Natural killer cell treated with Interleukin-12 subunit alpha and Interleukin-12 subunit beta and Interleukin-15 and Interleukin-18, amount 100 ng/mL, for 72 hours (primary cell): ENCODE measurements at regions not wholly inside any gene's neighbourhood (a gene's known extent, or its start where the extent isn't known, plus 50 kb on each side); places are given as distances from the start of the nearest gene placed in this dataset.

Experiments
- ATAC-seq, 2 donors: fragments of 150-1000 bp; cut with Tn5 transposase in 1 of 2; sonication (Bioruptor Pico), chemical (Tn5 transposase) in 1 of 2; 2 replicates each; pipeline ENCODE4 v1.10.0; 2021
- DNase-seq: peaks from one replicate; pipeline ENCODE4 v3.0.0; 2022; ENCODE audit warnings: low spot score
- H3K27ac Mint-ChIP-seq, 2 donors: 1 replicate in 1 of 2; 2 replicates in 1 of 2; pipeline ENCODE4 v1.8.0; 2022; ENCODE audit warnings: mixed read lengths in 2 of 2, mild to moderate bottlenecking in 1 of 2, moderate library complexity in 1 of 2
- H3K27me3 Mint-ChIP-seq, 2 donors: 1 replicate in 1 of 2; 2 replicates in 1 of 2; pipeline ENCODE4 v1.8.0; 2022; ENCODE audit warnings: mixed read lengths in 2 of 2
- H3K36me3 Mint-ChIP-seq: one replicate; pipeline ENCODE4 v1.8.0; 2022; ENCODE audit warnings: mixed read lengths
- H3K4me1 Mint-ChIP-seq, 2 donors: 1 replicate in 1 of 2; 2 replicates in 1 of 2; pipeline ENCODE4 v1.8.0; 2022; ENCODE audit warnings: low read depth in 2 of 2, mixed read lengths in 2 of 2, mild to moderate bottlenecking in 1 of 2
- H3K4me3 Mint-ChIP-seq: one replicate; pipeline ENCODE4 v1.8.0; 2022; ENCODE audit warnings: mixed read lengths
- H3K9me3 Mint-ChIP-seq: 2 replicates; pipeline ENCODE4 v1.8.0; 2022; ENCODE audit warnings: mixed read lengths

DNA sequence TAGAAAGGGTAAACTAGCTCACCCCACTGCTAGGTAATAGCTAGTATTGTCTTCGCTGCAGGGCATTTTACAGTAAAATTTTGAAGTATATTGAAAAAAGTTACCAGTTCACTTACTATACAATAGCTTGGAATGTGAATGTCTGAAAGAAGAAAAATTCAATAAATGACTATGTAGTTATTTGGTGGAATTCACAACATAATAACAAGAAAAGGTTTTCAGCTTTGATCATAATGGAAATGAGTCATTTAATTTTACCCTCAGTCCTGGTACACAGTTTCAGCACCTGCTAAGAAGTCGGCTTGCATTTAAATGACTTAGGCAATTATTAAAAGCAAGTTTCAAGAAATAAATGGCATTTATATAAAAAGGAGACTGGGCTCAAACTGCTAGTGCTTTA lies 90.4 kb downstream of the NUP35 start:
- H3K27ac Mint-ChIP-seq, result no peak overlapping the region

DNA sequence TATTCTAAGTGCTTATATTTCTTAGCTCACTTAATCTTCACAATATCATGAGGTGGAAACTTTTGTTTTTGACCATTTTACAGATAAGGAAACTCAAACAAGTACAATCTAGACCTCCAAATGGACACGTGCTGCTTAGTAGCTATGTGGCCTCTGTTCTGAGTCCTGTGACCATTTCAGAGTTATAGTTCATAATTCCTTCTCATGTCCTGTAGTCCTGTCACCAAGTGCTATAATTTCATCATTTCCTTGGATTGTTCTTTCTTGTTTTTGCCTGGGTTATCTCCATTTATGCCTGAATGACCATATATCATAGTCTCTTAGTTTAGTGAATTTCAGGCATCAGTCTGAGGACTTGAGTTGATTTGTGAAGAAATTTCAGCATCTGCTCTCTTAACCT lies 91.7 kb downstream of the NUP35 start:
- Mint-ChIP-seq H3K27me3 (no peaks in the 10 kb centered on the region), H3K4me3 (no peak overlapping the region), H3K36me3 (no peaks in the 10 kb centered on the region), H3K9me3 (no peaks in the 10 kb centered on the region), H3K27ac (no peak overlapping the region), H3K4me1 (no peaks in the 10 kb centered on the region)
- ATAC-seq, result no peak
- DNase-seq, result no peak

More for the DNA sequence above, 90.4 kb downstream of the NUP35 start:
- Mint-ChIP-seq H3K4me3 (no peak overlapping the region), H3K9me3 (no peaks in the 10 kb centered on the region), H3K4me1 (no peaks in the 10 kb centered on the region), H3K27me3 (no peaks in the 10 kb centered on the region), H3K36me3 (no peaks in the 10 kb centered on the region)
- peak in 1 of 2 donors; percentile 41 for ATAC-seq
- DNase-seq, result no peak

DNA sequence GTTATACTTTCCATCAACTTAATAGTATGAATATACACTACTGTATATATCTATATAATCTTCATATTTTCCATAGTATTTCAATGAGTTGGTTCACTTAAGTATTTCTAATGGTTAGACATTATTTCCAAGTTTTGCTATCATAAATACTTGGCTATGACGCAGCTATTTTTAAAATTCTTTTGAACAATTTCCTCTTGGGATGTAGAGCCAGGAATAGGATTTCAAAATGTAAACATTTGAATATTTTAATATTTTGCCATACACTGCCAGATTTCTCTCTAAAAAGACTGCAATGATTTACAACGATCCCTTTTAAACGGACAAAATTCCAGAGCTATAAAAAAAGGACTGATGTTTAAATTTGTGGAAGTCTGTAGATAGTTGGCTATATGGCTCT lies 95.6 kb downstream of the NUP35 start:
- H3K27me3 Mint-ChIP-seq, result no peaks in the 10 kb centered on the region
- DNase-seq (no peak), ATAC-seq (no peak)
- H3K9me3 Mint-ChIP-seq, result no peaks in the 10 kb centered on the region
- no peak overlapping the region for H3K4me3 Mint-ChIP-seq
- H3K4me1 Mint-ChIP-seq, result no peaks in the 10 kb centered on the region
- H3K27ac Mint-ChIP-seq, result no peak overlapping the region
- no peaks in the 10 kb centered on the region for H3K36me3 Mint-ChIP-seq

DNA sequence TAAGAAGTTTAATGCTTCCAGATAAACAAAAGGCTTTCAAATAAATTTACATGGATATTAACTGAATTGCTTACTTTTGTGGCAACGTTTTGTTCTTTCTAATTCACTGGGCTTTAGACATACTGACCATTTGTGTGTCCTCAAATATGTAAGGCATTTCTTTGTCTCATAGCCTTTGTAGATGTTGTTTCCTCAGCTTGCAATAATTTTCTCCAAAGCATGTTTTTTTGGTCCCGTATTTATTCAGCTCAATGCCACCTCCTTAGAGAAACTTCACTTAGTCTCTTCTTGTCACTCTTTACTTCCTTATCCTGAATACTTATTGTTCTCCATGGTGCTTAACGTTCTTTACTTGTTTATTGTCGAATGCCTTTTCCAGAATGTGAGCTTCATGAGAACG lies 98.5 kb downstream of the NUP35 start:
- DNase-seq (no peak), ATAC-seq (no peak)
- Mint-ChIP-seq H3K27me3 (no peaks in the 10 kb centered on the region), H3K27ac (no peak overlapping the region), H3K36me3 (peaks cover 4% of the 10 kb centered on the region), H3K9me3 (peaks cover 4% of the 10 kb centered on the region), H3K4me3 (no peak overlapping the region), H3K4me1 (no peaks in the 10 kb centered on the region)

DNA sequence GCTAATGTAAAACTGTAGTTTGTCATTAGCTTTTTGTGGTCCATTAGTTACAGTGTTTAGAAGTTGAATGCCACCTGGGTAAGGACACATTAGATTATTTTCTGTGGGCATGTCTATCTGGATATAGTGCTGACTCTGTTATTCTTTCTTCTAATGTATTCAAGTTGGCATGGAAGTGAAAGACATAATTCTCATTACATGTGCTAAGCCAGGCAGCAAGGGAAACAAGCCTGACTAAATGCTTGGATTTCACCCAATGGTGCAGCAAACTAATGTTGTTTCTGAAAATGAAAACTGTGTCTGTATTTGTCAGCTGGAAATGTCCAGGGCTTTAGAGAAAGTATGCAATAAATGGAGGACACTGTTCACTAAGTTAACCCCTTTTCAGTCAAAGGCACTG lies 100.7 kb downstream of the NUP35 start:
- DNase-seq (no peak), ATAC-seq (no peak)
- Mint-ChIP-seq H3K4me1 (no peaks in the 10 kb centered on the region), H3K27ac (no peak overlapping the region), H3K27me3 (no peaks in the 10 kb centered on the region), H3K36me3 (peaks cover 4% of the 10 kb centered on the region), H3K9me3 (peaks cover 4% of the 10 kb centered on the region), H3K4me3 (no peak overlapping the region)

DNA sequence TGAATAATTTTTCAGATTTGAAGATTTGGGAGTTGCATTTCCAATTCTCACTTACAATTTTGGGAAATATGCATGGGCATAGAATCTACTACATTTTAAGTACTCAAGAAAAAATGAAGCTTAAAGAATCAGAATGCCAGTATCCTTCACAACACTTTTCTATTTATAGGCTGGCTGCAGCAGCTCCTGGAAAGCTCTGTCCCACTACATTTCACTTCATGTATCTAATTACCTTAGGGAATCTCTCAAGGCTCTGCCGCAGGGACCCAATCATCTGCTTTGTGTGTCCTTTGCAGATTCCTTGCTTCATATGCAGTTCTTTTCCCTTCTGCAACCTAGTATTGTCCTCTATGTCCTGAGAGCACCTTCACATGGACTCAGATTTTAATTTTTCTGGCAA lies 102.9 kb downstream of the NUP35 start:
- ATAC-seq (no peak), DNase-seq (no peak)
- Mint-ChIP-seq H3K4me1 (no peaks in the 10 kb centered on the region), H3K27ac (no peak overlapping the region), H3K9me3 (peaks cover 4% of the 10 kb centered on the region), H3K4me3 (no peak overlapping the region), H3K36me3 (peaks cover 4% of the 10 kb centered on the region), H3K27me3 (no peaks in the 10 kb centered on the region)

DNA sequence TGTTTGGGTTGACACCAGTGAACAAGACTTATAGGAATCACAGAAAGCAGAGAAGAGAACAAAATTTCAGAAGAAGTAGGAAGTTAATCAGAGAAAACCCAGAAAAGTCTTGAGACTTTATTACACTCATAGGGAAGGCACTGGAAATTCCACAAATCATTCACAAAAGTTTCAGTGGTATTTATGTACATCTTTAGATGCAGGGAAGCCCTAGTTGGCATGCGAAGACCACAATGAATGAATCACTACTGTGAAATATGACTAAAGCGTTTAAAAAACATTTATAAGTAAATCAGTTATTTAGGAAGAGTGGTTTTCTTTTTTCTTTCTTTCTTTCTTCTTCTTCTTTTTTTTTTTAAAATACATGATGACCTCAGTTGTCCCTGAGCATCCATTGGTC lies 105.1 kb downstream of the NUP35 start:
- H3K36me3 Mint-ChIP-seq, result peaks cover 4% of the 10 kb centered on the region

DNA sequence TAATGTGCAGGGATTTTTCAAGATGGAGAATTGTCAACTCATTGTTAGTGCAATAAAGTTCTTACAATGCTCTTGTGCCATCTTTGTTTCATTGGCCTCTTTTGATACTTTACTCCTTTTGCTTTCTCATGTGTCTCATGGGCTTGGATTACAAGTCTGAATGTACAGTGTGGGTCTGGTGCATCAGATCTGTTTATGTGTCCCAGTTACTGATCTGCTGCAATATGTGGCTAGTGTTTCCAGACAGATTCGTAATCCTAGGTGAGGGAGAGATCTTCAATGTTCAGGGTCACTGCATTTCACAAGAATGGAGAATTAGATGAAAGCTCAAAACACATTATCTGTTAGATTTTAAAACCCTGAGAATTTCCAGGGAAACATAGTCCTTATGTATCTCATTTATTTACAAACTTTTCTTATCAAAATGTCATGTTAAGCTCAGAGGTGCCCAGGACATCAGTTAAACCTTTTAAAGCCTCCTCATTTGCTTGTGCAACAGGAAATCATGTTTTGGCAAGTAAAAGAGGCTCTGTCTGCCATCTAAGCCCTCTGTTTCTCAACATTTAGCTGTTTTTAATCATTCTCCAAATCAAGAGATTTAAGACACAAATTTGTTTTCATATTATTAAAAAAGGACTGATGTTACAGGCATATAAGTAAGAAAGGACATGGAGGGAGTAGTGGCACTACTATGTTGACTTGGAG lies 108.1 kb downstream of the NUP35 start:
- Mint-ChIP-seq H3K27me3 (no peaks in the 10 kb centered on the region), H3K4me3 (no peak overlapping the region), H3K9me3 (no peaks in the 10 kb centered on the region), H3K4me1 (no peaks in the 10 kb centered on the region), H3K36me3 (no peaks in the 10 kb centered on the region), H3K27ac (no peak overlapping the region)
- DNase-seq (no peak), ATAC-seq (no peak)

More for the DNA sequence above, 105.1 kb downstream of the NUP35 start:
- ATAC-seq (no peak), DNase-seq (no peak)
- Mint-ChIP-seq H3K27ac (no peak overlapping the region), H3K9me3 (peaks cover 4% of the 10 kb centered on the region), H3K27me3 (no peaks in the 10 kb centered on the region), H3K4me3 (no peak overlapping the region), H3K4me1 (no peaks in the 10 kb centered on the region)

DNA sequence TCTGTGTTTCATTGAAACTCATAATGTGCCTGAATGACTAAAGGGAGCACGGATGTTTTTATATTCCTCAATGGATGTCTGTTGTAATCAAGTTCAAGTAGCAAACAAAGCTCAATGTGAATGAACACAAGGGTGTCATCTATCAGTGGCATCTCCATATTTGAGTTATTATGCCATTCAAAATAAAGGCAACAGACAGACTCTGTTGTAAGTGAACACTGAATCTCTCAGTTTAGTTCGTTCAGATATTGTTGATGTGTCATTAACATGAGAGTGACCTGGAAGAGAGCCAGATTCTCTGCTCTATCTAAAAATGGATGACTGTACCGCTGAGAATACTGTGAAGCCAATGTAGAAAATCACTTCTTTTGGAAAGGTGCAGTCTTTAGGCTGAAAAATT lies 118.7 kb downstream of the NUP35 start:
- H3K9me3 Mint-ChIP-seq, result no peaks in the 10 kb centered on the region
- DNase-seq (no peak), ATAC-seq (no peak)
- H3K4me1 Mint-ChIP-seq, result no peaks in the 10 kb centered on the region
- no peaks in the 10 kb centered on the region for H3K27me3 Mint-ChIP-seq
- H3K36me3 Mint-ChIP-seq, result no peaks in the 10 kb centered on the region
- H3K27ac Mint-ChIP-seq, result no peak overlapping the region
- H3K4me3 Mint-ChIP-seq, result no peak overlapping the region

DNA sequence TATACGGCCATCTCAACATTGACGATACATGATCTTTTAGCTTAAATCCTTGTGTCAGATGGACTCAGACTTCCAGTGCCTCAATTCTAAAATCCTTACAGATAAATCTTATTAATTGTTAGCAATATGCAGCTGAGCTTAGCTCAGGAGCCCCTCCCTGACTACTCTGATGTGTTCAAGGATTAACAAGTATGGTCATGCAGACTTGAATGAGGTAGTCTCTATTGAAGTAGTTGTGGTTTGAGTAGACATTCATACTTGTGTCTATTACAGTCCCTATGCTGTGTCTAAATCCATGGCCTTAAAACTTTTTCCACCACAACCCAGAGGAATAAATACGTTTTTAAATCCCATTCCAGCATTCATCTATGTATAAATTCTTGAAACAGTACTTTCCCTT lies 119.5 kb downstream of the NUP35 start:
- H3K36me3 Mint-ChIP-seq, result no peaks in the 10 kb centered on the region
- no peak overlapping the region for H3K27ac Mint-ChIP-seq
- DNase-seq, result no peak
- no peaks in the 10 kb centered on the region for H3K4me1 Mint-ChIP-seq
- no peak for ATAC-seq
- H3K4me3 Mint-ChIP-seq, result no peak overlapping the region
- H3K9me3 Mint-ChIP-seq, result no peaks in the 10 kb centered on the region
- no peaks in the 10 kb centered on the region for H3K27me3 Mint-ChIP-seq

DNA sequence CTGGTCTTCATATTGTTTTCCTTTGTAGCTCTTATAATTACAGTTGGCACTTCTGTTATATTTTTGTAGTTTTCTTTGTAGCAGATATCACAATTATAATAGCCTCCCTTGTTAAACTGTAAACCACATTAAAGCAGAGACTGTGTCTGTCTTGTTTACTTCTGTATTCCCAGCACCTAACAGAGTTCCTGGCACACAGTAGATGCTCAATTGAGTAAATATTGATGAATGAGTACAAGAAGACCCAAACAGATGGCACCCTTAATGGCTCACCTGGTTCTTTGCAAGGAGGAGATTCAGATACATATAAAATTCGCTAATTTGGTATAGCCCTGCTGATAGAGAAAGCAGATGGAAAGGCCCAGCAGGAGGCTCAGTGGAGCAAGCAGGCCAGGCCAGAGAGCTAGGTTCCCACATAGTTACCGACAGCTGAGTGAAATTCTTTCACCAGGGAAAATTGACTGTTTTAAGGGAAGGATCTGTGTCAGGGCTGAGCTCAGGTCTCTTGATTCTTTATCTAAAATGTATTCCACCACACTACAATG lies 120.1 kb downstream of the NUP35 start:
- DNase-seq (no peak), ATAC-seq (no peak)
- no peak overlapping the region for H3K4me3 Mint-ChIP-seq
- H3K27me3 Mint-ChIP-seq, result no peaks in the 10 kb centered on the region
- H3K4me1 Mint-ChIP-seq, result no peaks in the 10 kb centered on the region
- H3K36me3 Mint-ChIP-seq, result no peaks in the 10 kb centered on the region
- no peak overlapping the region for H3K27ac Mint-ChIP-seq
- no peaks in the 10 kb centered on the region for H3K9me3 Mint-ChIP-seq

DNA sequence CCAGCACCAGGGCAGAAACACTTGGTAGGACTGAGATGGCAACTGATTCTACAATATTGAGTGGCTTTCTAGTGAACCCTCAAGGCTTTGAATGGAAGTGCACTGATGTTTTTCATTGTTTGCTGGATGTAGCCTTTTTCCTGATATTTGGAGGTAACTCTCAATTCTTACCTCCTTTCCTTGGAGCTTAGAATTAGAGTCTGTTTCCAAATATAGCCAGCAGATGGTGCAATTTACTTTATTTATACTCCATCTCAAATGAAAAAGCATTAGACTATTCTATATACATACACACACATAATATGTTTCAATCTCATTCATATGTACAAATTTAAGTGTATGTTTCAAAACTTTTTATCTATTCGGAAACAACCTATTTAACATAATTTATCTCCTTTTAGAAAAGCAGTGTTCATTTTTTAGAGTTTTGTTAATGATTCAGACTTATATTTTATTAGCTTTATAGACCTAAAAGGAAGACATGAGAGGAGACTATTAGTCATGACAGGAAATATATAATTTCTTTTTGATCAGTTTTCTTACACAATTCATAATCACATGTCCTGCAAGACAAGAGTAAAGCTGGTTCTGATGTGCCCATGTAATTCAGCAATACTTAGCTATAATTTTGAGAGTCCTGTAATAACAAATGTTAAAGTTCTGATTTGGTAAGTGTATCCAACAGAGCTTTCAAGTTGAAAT lies 124.8 kb downstream of the NUP35 start:
- DNase-seq, result no peak
- H3K4me1 Mint-ChIP-seq, result no peaks in the 10 kb centered on the region
- no peak overlapping the region for H3K4me3 Mint-ChIP-seq
- H3K9me3 Mint-ChIP-seq, result no peaks in the 10 kb centered on the region
- no peak for ATAC-seq
- H3K27me3 Mint-ChIP-seq, result no peaks in the 10 kb centered on the region
- H3K27ac Mint-ChIP-seq, result no peak overlapping the region
- no peaks in the 10 kb centered on the region for H3K36me3 Mint-ChIP-seq

DNA sequence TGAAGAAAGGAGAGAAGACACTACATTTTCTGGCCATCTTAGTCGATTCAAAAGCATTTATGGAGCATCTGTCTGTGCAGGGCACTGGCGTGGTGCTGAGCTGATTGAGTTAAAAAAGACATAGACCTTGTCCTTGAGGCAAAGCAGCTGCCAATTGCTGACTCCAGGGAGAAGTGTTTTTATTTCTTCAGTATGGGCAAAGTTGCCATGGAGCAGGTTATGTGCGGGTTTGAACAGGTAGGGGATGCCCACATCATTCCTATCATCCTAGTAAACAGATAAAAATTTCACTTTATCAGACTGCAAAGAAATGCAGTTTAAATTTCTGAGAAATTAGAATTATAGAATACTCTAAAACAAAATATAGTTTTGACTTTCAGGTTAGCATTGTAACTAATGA lies 125.8 kb downstream of the NUP35 start:
- Mint-ChIP-seq H3K4me3 (no peak overlapping the region), H3K36me3 (no peaks in the 10 kb centered on the region), H3K9me3 (no peaks in the 10 kb centered on the region), H3K27me3 (no peaks in the 10 kb centered on the region), H3K27ac (no peak overlapping the region), H3K4me1 (no peaks in the 10 kb centered on the region)
- DNase-seq (no peak), ATAC-seq (no peak)

DNA sequence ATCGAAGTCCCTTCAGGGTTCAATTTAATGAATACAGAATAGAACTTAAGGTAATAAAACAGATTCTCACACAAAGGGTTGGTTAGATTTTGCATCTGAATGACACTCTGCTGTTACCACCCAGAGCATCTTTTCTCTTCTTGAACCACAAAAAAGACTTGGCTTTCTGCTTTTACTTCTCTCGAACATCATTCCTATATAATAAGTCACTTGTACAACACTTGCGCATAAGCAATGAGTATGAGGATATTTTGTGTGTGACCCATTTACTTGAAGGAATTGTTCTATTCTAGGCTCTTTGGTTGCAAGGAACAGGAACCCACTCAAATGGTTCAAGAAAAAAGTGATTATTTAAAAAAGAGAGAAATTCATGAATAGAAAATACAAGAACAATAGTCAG lies 126.2 kb downstream of the NUP35 start:
- no peak for ATAC-seq
- no peak overlapping the region for H3K27ac Mint-ChIP-seq
- no peak for DNase-seq
- H3K27me3 Mint-ChIP-seq, result no peaks in the 10 kb centered on the region
- H3K9me3 Mint-ChIP-seq, result no peaks in the 10 kb centered on the region
- no peak overlapping the region for H3K4me3 Mint-ChIP-seq
- no peaks in the 10 kb centered on the region for H3K36me3 Mint-ChIP-seq
- H3K4me1 Mint-ChIP-seq, result no peaks in the 10 kb centered on the region
